ENCODE measurements at regions not wholly inside any gene's neighbourhood (a gene's known extent, or its start where the extent isn't known, plus 50 kb on each side); places are given as distances from the start of the nearest gene placed in this dataset.
"Not testable (repeated sequence)": the region's sequence is repeated elsewhere in the genome, so short reads cannot be mapped to it uniquely, and the experiment has no call there.

DNA sequence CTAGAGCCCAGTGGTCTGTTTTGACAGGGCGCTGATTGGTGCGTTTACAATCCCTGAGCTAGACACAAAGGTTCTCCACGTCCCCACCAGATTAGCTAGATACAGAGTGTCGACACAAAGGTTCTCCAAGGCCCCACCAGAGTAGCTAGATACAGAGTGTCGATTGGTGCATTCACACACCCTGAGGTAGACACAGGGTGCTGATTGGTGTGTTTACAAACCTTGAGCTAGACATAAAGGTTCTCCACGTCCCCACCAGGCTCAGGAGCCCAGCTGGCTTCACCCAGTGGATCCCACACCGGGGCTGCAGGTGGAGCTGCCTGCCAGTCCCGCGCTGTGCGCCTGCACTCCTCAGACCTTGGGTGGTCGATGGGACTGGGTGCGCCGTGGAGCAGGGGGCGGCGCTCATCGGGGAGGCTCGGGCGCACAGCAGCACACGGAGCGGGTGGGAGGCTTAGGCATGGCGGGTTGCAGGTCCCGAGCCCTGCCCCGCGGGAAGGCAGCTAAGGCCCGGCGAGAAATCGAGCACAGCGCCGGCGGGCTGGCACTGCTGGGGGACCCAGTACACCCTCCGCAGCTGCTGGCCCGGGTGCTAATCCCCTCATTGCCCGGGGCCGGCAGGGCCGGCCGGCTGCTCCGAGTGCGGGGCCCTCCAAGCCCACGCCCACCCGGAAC lies 122.0 kb upstream of the ANKH start:
- DNase-seq; in situ Hi-C loops (cut with HindIII; ENCODE audit: low pct_ligation_motif_present, low pct_unique_long_range_greater_than_20kb, low sequenced_read_pairs): not testable (repeated sequence)

DNA sequence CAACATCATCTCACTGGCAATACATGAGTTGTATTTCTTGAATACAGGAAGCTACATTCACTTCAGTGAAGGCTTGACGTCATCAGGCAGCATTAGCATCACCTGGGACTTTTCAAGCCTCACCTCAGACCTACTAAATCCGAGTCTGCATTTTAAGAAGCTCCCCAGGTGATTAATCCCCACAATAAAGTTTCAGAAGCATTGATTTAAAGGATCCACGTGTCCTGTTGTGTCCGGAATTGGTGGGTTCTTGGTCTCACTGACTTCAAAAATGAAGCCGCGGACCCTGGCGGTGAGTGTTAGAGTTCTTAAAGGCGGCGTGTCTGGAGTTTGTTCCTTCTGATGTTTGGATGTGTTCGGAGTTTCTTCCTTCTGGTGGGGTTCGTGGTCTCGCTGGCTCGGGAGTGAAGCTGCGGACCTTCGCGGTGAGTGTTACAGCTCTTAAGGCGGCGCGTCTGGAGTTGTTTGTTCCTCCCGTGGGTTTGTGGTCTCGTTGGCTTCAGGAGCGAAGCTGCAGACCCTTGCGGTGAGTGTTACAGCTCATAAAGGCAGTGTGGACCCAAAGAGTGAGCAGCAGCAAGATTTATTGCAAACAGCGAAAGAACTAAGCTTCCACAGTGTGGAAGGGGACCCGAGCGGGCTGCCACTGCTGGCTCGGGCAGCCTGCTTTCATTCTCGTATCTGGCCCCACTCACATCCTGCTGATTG lies 121.3 kb upstream of the ANKH start:
- in situ Hi-C loops (cut with HindIII; ENCODE audit: low pct_ligation_motif_present, low pct_unique_long_range_greater_than_20kb, low sequenced_read_pairs); DNase-seq: not testable (repeated sequence)

DNA sequence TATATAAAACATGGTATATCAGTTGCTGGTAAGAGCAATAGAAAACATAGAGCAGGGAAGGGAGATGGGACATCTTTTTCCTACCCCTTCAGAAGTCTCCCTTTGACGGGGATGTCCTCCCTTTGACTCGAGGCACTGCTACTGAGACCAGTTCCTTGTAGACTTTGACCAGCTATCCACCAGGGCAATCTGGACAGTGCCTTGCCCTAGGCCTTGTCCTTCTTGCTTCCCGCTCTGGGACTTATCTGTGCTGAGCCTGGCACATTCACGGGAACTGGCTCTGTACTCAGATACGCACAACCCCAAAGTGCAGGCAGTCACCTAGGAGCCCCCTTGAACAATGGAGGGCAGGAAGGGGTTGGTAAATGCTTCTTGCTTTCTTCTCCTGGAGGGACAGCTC lies 116.6 kb upstream of the ANKH start:
- DNase-seq = no peak
- in situ Hi-C loops (cut with HindIII; ENCODE audit: low pct_ligation_motif_present, low pct_unique_long_range_greater_than_20kb, low sequenced_read_pairs) = no loop called here

DNA sequence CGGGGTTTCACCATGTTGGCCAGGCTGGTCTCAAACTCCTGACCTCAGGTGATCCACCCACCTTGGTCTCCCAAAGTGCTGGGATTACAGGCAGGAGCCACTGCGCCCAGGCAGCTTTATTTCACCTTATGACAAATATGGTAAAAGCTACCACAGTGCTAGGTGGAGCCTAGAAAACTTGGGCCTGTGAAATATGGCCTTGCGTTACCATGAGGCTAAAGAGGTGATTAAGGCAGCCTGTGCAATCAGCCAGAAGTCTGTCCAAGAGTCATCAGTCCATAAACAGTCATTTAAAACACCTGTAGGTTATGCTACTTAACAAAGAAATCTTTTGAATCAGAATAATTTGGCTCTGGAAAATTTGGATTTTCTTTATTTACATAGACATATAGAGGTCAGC lies 114.8 kb upstream of the ANKH start:
- in situ Hi-C loops (cut with HindIII; ENCODE audit: low pct_ligation_motif_present, low pct_unique_long_range_greater_than_20kb, low sequenced_read_pairs) = no loop called here
- no peak for DNase-seq

DNA sequence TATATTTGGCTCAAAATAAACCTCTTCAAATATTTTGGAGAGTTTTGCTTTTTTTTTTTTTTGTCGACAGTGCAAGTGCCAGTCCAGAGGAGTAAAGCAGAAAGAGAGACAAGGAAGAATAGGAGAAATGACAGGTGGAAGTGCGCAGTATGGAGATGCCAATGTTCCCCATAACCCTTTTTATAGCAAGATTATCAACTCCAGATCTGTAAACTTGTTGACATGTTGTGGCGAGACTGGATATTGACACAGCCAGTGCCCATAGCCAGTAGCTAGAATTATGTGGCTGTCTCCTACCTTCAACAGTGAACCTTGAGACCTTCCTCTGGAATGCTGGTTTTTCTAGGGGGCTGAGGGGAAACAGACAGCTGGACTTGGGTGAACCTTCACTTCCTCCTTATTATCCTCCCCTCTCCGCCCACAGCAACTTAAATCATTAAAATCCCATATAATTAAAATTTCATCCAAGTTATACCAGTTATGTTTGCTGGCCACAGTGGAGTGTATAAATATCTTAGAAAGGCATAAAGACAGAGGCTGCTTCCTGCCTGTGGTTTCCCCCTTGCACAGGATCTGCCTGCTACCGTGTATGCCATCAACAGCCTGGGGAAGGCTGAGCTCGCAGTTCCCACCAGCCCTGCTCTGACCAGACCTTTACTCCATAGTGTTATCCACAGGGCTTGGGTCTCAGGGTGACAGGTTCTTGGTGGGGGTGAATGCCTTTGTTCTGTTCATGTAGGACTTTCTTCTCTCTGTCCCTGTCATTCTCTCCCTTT lies 112.3 kb upstream of the ANKH start:
- in situ Hi-C loops (cut with HindIII; ENCODE audit: low pct_ligation_motif_present, low pct_unique_long_range_greater_than_20kb, low sequenced_read_pairs) = no loop called here
- no peak for DNase-seq

DNA sequence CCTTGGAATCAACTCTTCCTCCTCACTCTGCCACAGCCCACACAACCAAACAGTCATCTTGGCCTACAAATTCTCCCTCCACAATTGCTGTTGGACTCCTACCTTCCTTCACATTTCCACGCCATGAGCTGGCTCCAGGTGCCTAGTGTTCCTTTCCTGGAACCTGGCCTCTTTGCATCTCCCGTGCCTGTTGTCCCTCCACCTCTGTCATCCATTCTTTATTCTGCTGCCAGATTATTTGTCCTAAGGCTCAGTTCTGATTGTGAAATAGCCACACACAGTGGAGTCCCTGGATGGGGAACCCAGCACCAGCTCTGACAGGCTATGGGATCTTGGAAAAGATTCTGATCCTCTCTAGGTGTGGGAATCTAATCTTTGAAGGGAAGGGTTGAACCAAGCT lies 109.1 kb upstream of the ANKH start:
- DNase-seq = no peak
- in situ Hi-C loops (cut with HindIII; ENCODE audit: low pct_ligation_motif_present, low pct_unique_long_range_greater_than_20kb, low sequenced_read_pairs) = no loop called here

DNA sequence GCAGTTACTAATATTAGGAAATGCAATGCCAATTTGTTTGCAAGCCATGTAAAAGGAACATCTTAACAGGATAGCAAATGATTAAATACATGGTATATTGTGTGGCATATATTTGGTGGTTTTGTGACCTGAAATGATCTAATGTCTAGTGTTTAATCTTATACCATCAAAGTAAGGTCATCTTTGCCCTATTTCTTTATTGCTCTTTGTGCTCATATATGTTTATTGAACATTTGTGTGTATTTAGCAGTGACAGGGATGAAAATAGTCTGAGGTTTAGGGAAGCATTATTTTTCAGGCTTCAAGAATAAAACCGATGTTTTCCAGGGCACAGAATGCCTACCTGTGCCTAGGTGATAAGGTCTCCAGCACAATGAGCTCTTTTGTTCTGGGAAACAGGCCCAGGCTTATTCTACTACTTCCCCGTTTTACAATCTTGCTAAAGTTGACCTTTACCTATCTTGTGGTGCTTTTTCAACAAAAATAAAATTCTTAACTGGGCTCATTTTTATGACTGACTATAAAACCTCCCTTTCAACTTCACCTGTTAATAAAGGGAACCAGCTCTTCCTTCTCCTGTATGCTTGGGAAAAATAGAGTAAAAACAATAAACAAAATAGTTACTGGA lies 105.6 kb upstream of the ANKH start:
- DNase-seq = no peak
- in situ Hi-C loops (cut with HindIII; ENCODE audit: low pct_ligation_motif_present, low pct_unique_long_range_greater_than_20kb, low sequenced_read_pairs) = no loop called here

DNA sequence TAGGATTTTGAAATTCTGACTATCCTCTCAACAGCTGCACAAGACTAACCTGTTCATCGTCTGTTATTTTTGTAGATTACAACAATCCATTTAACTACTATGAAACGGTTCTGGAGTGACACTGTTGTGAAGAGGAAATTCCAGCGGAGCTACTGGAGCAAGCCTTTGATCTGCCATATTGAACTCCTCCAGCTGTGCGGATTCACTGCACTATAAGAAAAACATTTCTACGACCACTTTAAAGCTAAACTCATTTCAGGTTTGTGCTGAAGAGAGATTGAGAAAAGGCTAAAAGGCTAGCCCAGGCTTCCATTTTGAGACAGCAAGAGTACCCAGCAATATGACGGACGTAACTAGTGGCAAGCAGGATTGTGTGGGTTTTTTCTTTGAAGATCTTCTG lies 104.9 kb upstream of the ANKH start:
- in situ Hi-C loops (cut with HindIII; ENCODE audit: low pct_ligation_motif_present, low pct_unique_long_range_greater_than_20kb, low sequenced_read_pairs) = no loop called here

DNA sequence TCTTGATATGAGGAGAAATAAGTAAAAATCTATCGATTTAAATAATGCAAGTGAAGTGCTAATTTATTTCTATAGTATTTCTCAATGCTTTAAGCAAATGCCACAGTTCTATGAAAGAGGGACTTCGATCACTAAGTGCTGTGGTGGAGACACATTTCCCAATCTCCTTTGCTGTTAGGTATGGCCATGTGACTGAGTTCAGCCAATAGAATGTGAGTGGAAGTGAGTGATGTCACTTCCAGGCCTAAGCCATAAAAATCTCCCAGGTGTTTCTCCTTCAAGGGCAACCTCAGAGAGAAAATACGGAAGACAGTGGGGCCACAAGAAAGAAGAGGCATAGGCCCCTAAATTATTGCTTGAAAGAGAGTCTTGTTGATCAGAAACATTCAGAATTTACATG lies 100.3 kb upstream of the ANKH start:
- in situ Hi-C loops (cut with HindIII; ENCODE audit: low pct_ligation_motif_present, low pct_unique_long_range_greater_than_20kb, low sequenced_read_pairs) = no loop called here

More for the DNA sequence above, 104.9 kb upstream of the ANKH start:
- no peak for DNase-seq

DNA sequence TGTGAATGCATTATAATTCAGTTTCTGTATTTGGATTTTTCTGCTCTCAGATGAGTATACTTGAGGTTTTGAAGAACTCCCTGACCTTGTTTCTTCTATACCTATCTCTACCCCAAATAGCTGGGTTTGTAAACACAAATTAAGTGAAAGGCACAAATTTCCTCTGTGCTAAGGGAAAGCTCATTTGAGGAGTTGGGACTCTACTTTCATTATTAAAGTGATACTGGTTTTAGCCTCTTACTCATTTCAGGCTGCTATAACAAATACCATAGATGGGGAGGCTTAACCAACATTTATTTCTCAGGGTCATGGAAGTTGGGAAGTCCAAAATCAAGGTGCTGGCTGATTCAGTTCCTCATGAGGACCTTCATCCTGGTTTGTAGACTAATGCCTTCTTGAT lies 97.2 kb upstream of the ANKH start:
- DNase-seq = no peak
- in situ Hi-C loops (cut with HindIII; ENCODE audit: low pct_ligation_motif_present, low pct_unique_long_range_greater_than_20kb, low sequenced_read_pairs) = no loop called here

More for the DNA sequence above, 100.3 kb upstream of the ANKH start:
- DNase-seq = no peak

DNA sequence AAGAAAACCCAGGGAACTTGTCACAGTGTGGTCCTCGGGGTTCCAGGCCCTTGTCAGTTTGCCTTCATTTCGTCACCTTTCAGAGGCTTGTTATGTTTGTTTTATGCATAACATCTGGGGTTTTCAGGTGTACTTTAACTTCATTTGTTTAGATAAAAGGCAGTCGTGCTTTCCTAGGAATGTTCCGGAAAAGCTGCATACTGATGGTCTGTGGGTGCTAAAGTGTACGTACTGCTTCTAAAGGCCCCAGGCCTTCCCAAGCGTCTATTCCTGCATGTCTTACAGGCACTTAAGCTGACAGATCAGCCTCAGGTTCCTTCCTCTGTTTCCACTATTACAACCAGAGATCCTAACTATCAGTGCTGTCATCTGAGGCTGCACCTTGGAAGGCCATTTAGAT lies 95.6 kb upstream of the ANKH start:
- in situ Hi-C loops (cut with HindIII; ENCODE audit: low pct_ligation_motif_present, low pct_unique_long_range_greater_than_20kb, low sequenced_read_pairs) = no loop called here
- no peak for DNase-seq

DNA sequence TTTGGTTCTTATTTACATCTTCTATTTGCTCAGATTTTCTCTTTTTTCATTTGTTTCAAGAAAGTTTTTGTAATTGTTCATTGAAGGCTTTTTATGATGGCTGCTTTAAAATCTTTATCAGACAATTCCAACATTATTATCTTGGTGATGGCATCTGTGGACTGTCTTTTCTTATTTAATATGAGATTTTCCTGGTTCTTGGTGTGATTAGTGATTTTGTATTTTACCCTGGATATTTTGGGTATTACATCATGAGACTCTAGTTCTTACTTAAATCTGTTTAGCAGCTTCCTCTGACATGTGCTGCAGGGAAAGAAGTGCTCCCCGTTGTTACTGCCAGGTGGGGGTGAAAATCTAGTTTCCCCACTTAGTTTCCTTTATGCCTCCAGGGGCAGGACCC lies 94.2 kb upstream of the ANKH start:
- no peak for DNase-seq
- in situ Hi-C loops (cut with HindIII; ENCODE audit: low pct_ligation_motif_present, low pct_unique_long_range_greater_than_20kb, low sequenced_read_pairs) = no loop called here

DNA sequence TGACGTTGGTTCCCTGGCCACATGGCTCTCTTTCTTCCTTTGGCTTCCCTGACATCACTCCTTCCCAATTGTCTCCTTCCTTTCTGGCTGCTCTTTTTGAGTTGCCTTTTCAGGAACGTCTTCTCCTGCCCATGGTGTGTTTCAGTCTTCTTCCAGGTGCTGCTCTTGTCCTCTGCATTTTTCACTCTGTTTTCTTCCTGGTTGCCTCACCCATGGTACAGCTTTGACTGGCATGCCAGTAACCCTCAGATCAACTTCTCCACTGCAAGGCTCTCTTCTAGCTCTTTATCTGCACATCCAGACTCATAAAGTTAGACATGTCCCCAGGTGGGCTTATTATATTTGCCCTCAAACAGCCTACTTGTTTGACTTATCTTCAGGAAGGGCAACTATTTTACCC lies 91.0 kb upstream of the ANKH start:
- no peak for DNase-seq
- in situ Hi-C loops (cut with HindIII; ENCODE audit: low pct_ligation_motif_present, low pct_unique_long_range_greater_than_20kb, low sequenced_read_pairs) = no loop called here

DNA sequence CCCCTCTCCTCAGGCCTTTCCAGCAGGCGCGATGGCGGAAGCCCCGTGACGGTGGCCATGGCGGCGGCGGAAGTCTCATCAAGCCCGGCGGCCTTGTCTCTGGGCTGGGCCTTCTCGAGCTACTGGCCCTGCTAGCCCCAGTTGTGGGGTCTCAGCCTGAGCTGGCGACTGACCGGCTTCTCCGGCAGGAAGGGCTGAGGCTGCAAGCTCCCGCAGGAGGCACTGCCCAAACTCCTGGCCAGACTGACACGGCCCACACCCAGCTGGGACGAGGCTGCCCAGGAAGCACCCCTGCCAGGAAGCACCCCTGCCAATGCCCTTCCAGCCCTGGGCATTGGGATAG lies 88.5 kb upstream of the ANKH start:
- in situ Hi-C loops (cut with HindIII; ENCODE audit: low pct_ligation_motif_present, low pct_unique_long_range_greater_than_20kb, low sequenced_read_pairs) = no loop called here
- DNase-seq = no peak

DNA sequence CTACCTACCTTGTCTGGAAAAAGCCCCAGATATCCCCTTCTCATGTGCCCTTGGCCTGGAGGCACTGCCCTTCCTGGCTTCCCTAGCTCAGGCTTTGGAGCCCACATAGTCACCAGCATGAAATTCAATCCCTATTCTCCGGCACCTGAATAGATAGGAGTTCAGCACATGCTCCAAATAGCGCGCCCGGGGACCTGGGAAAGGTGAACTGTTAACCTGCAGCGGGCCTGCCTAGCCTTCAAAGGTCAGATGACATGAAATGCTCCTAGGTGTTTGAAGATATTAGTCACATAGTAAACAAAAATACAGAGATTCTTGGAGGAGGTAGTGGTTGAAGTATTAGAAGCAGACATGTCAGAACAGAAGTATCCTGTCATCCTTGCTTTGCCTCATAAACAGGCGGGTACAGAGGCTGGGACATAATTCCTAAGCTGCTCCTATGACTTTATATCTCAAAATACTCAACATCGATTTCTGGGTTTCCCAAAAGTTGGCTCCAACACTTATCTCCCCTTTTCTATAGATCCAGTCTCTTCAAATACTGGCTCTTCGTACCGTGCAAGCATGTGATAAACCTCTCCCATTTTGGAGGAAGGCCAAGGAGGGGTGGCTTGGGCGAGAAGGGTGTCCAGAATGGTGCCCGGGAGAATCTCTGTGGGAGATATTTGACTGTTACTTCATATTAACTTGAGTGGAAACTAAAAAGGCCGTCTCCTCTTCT lies 88.0 kb upstream of the ANKH start:
- DNase-seq = no peak
- in situ Hi-C loops (cut with HindIII; ENCODE audit: low pct_ligation_motif_present, low pct_unique_long_range_greater_than_20kb, low sequenced_read_pairs) = no loop called here

DNA sequence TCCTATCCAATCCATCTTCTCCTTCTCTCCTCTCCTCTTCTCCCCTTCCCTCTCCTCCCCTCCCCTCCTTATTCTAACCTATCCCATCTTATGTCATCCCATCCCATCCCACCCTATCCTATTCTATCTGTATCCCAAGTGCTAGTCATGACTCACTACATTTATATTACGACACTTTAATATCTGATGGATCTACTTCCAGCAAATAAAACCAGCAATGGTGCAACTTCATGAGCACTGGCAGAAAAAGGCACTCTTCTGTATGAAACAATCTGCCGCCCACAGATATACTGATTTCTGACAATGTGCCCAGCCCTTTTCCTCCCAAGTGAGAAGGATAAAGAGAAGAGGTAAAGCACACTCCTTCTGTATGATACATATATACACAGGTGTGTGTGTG lies 86.6 kb upstream of the ANKH start:
- in situ Hi-C loops (cut with HindIII; ENCODE audit: low pct_ligation_motif_present, low pct_unique_long_range_greater_than_20kb, low sequenced_read_pairs) = no loop called here
- DNase-seq = no peak

DNA sequence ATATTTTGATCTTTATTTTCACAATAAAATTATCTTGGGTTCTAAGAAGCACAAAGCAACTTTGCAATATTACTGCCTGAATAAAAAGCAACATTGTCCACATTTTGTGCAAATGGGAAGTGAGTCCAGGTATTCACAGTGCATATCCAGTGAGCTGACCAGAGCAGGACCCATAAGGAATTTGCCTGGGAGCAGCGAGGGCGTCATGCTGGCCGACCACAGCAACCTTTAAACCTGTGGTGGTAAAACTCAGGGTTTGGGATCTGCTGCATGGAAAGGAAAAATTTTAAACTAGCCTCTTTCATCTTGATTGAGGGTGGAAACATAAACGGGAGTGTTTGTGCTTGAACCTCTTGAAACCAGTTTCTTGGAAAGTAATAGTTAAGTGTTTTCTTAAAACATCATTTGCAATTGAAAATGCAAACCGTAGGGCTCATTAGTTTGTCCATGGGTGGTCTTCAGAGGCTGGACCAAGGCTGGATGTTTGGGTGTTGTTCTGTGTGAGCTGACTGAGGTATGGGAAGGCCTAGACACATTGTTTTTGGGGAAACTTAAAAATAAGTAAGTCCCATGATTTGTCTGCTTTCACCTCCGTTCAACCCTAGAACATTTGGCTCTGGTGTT lies 85.0 kb upstream of the ANKH start:
- in situ Hi-C loops (cut with HindIII; ENCODE audit: low pct_ligation_motif_present, low pct_unique_long_range_greater_than_20kb, low sequenced_read_pairs) = no loop called here
- DNase-seq = no peak

DNA sequence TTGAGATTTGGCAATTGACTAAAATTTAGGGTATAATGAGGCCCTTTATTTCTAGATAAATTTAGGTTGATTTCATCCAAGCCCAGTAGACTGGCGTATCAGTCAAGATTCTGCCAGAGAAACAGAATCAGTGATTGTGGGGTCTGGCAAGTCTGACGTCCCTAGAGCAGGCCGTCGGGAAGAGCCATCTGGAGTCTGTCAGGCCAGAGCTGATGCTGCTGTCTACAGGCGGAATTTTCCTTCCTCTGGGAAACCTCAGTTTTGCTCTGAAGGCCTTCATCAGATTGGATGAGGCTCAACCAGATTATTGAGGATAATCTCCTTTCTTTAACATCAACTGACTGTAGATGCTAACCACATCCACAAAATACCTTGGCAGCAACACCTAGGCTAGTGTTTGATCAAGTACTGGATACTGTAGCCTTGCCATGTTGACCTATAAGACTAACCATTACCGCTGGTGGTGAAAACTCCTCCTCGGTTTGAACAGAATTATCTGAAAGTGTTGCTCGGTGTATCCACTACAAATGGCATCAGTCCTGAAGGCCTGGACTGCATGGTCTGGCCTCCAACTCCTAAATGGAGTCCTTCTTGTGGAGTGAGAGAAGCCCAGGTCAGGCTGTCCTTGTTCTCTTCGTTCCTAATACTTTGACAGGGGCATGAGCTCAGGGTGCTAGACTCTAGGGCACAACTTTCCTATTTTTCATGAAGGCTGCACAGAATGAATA lies 83.2 kb upstream of the ANKH start:
- in situ Hi-C loops (cut with HindIII; ENCODE audit: low pct_ligation_motif_present, low pct_unique_long_range_greater_than_20kb, low sequenced_read_pairs) = no loop called here
- DNase-seq = no peak
